H9 (cell line): ENCODE measurements at regions not wholly inside any gene's neighbourhood (a gene's known extent, or its start where the extent isn't known, plus 50 kb on each side); places are given as distances from the start of the nearest gene placed in this dataset.

Experiments
- DNase-seq: peaks from one replicate; pipeline ENCODE4 v3.0.0-alpha.2; 2017
- H2AFZ ChIP-seq: one replicate; pipeline ENCODE4 v1.6.1; 2013; ENCODE audit warnings: mild to moderate bottlenecking, low read length, control low read depth, moderate library complexity
- H2AK5ac ChIP-seq: 2 replicates; pipeline ENCODE4 v1.6.1; 2013; ENCODE audit warnings: low read length, control low read depth, mixed read lengths; ENCODE audit not compliant: insufficient read length
- H2BK120ac ChIP-seq: one replicate; pipeline ENCODE4 v1.6.1; 2013; ENCODE audit warnings: low read depth, mild to moderate bottlenecking, low read length, control low read depth, inconsistent platforms; ENCODE audit not compliant: poor library complexity, severe bottlenecking
- H2BK12ac ChIP-seq: 2 replicates; pipeline ENCODE4 v1.6.1; 2013; ENCODE audit warnings: low read length, control low read depth, mixed read lengths, low read depth; ENCODE audit not compliant: insufficient read length
- H2BK15ac ChIP-seq: 2 replicates; pipeline ENCODE4 v1.6.1; 2013; ENCODE audit warnings: low read depth, low read length, control low read depth
- H2BK20ac ChIP-seq: one replicate; pipeline ENCODE4 v1.6.1; 2013; ENCODE audit warnings: low read depth, mild to moderate bottlenecking, low read length, control low read depth, inconsistent platforms; ENCODE audit not compliant: poor library complexity, severe bottlenecking
- H2BK5ac ChIP-seq: 2 replicates; pipeline ENCODE4 v1.6.1; 2013; ENCODE audit warnings: low read length, control low read depth, mixed read lengths; ENCODE audit not compliant: insufficient read length
- H3K14ac ChIP-seq: 2 replicates; pipeline ENCODE4 v1.6.1; 2013; ENCODE audit warnings: low read length, control low read depth; ENCODE audit not compliant: insufficient read depth
- H3K18ac ChIP-seq: 2 replicates; pipeline ENCODE4 v1.6.1; 2013; ENCODE audit warnings: low read depth, mild to moderate bottlenecking, mixed read lengths, low read length, control low read depth; ENCODE audit not compliant: insufficient read length
- H3K23ac ChIP-seq: 2 replicates; pipeline ENCODE4 v1.6.1; 2013; ENCODE audit warnings: low read length, control low read depth, mixed read lengths, low read depth; ENCODE audit not compliant: insufficient read length
- H3K23me2 ChIP-seq: 2 replicates; pipeline ENCODE4 v1.6.1; 2013; ENCODE audit warnings: low read depth, mild to moderate bottlenecking, mixed read lengths, low read length, control low read depth; ENCODE audit not compliant: insufficient read length, poor library complexity, severe bottlenecking
- H3K27ac ChIP-seq: 2 replicates; pipeline ENCODE4 v1.5.1; 2013; ENCODE audit warnings: low read length, control low read depth, mixed read lengths, low read depth; ENCODE audit not compliant: insufficient read length
- H3K27me3 ChIP-seq: 2 replicates; pipeline ENCODE4 v1.6.1; 2013; ENCODE audit warnings: low read length, control low read depth, inconsistent platforms; ENCODE audit not compliant: insufficient read depth
- H3K4ac ChIP-seq: 2 replicates; pipeline ENCODE4 v1.6.1; 2013; ENCODE audit warnings: low read depth, mild to moderate bottlenecking, control low read depth, inconsistent platforms, low read length, moderate library complexity
- H3K4me1 ChIP-seq: 2 replicates; pipeline ENCODE4 v1.6.1; 2013; ENCODE audit warnings: low read length, control low read depth, inconsistent platforms; ENCODE audit not compliant: insufficient read depth
- H3K4me2 ChIP-seq: 2 replicates; pipeline ENCODE4 v1.6.1; 2013; ENCODE audit warnings: low read length, control low read depth, mixed read lengths; ENCODE audit not compliant: insufficient read length, insufficient read depth
- H3K56ac ChIP-seq: 2 replicates; pipeline ENCODE4 v1.6.1; 2013; ENCODE audit warnings: low read depth, mild to moderate bottlenecking, mixed read lengths, low read length, control low read depth; ENCODE audit not compliant: insufficient read length
- H3K79me1 ChIP-seq: 2 replicates; pipeline ENCODE4 v1.6.1; 2013; ENCODE audit warnings: low read depth, mild to moderate bottlenecking, moderate library complexity, low read length, control low read depth, inconsistent platforms; ENCODE audit not compliant: insufficient read depth, poor library complexity, severe bottlenecking
- H3K79me2 ChIP-seq: 2 replicates; pipeline ENCODE4 v1.6.1; 2013; ENCODE audit warnings: low read length, control low read depth, inconsistent platforms; ENCODE audit not compliant: insufficient read depth
- H3K9ac ChIP-seq: 2 replicates; pipeline ENCODE4 v1.6.1; 2013; ENCODE audit warnings: low read length, control low read depth, mixed read lengths; ENCODE audit not compliant: insufficient read length; ENCODE audit errors: extremely low read depth
- H3K9me3 ChIP-seq: one replicate; pipeline ENCODE4 v1.6.1; 2013; ENCODE audit warnings: low read depth, low read length, inconsistent platforms; ENCODE audit not compliant: control insufficient read depth
- H3T11ph ChIP-seq: one replicate; pipeline ENCODE4 v1.6.1; 2013; ENCODE audit warnings: mild to moderate bottlenecking, low read length, control low read depth, inconsistent platforms
- H4K20me1 ChIP-seq: one replicate; pipeline ENCODE4 v1.6.1; 2013; ENCODE audit not compliant: control insufficient read depth, insufficient read length, insufficient read depth
- H4K5ac ChIP-seq: 2 replicates; pipeline ENCODE4 v1.6.1; 2013; ENCODE audit warnings: low read depth, mild to moderate bottlenecking, mixed read lengths, low read length, control low read depth; ENCODE audit not compliant: insufficient read length
- H4K8ac ChIP-seq: replicated peaks from 2 replicates; pipeline ENCODE4 v1.6.1; 2013; ENCODE audit warnings: low read length, control low read depth, mixed read lengths, low read depth; ENCODE audit not compliant: insufficient read length
- H4K91ac ChIP-seq: 2 replicates; pipeline ENCODE4 v1.6.1; 2013; ENCODE audit warnings: low read depth, mild to moderate bottlenecking, moderate library complexity, mixed read lengths, low read length, control low read depth; ENCODE audit not compliant: insufficient read length
- H3K27ac Mint-ChIP-seq, 3 experiments: 2 replicates in 2 of 3; 3 replicates in 1 of 3; pipeline ENCODE4 v1.8.0; 2020 to 2021; ENCODE audit warnings: mixed read lengths in 3 of 3, mild to moderate bottlenecking in 1 of 3, moderate library complexity in 1 of 3
- H3K27me3 Mint-ChIP-seq: 2 replicates; pipeline ENCODE4 v1.8.0; 2021; ENCODE audit warnings: low read depth, mild to moderate bottlenecking, moderate library complexity, mixed read lengths
- H3K36me3 Mint-ChIP-seq, 3 experiments: 2 replicates in 2 of 3; 3 replicates in 1 of 3; pipeline ENCODE4 v1.8.0; 2020 to 2021; ENCODE audit warnings: low read depth in 3 of 3, mixed read lengths in 3 of 3; ENCODE audit not compliant: insufficient read depth in 1 of 3
- H3K4me1 Mint-ChIP-seq, 2 experiments: 2 replicates each; pipeline ENCODE4 v1.8.0; 2020; ENCODE audit warnings: mixed read lengths in 2 of 2
- H3K4me3 Mint-ChIP-seq, 2 experiments: 2 replicates in 1 of 2; 3 replicates in 1 of 2; pipeline ENCODE4 v1.8.0; 2020 to 2021; ENCODE audit warnings: mild to moderate bottlenecking in 2 of 2, mixed read lengths in 2 of 2, moderate library complexity in 1 of 2
- H3K9me3 Mint-ChIP-seq, 2 experiments: 2 replicates in 1 of 2; 3 replicates in 1 of 2; pipeline ENCODE4 v1.8.0; 2020; ENCODE audit warnings: mild to moderate bottlenecking in 2 of 2, mixed read lengths in 2 of 2, moderate library complexity in 1 of 2
- WGBS: extraction: QIAGEN DNeasy Blood & Tissue Kit; methylation state at CpG from one replicate; pipeline ENCODE4 v1.1.7; 2013; ENCODE audit warnings: missing lambda C conversion rate, low lambda C conversion rate, mixed read lengths; ENCODE audit not compliant: insufficient read length; ENCODE audit errors: extremely low coverage; 5-methylcytosine and 5-hydroxymethylcytosine counted together
- TF ChIP-seq, protein P1 (sequence below): fragments of 200-600 bp; sonication (generic); conservative IDR thresholded peaks from 3 replicates; pipeline ENCODE4 v1.8.0; 2021; ENCODE audit warnings: antibody characterized with exemption, mild to moderate bottlenecking

DNA sequence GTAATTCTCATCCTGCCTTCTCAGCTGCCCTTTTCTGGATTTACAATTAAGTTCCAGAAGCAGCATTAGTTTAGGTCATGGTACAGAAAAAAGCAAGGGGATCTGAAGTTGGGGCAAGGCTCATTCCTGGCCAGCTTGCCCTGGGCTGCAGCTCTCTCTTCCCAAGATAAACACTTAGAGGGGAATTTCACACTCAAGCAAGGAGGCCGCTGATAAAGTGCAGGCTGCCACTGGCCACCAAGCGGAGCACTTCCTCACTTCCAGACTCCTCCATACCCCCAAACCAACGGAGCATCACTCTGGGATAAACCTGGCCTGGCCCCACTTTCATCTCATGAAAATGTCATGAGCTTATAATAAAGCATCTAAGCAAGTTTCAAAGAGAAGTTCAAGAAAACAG is 445.5 kb upstream of the MKI67 start:
- Mint-ChIP-seq H3K36me3 (no peaks in the 10 kb centered on the region; a peak in 1 of 7 replicates), H3K27me3 (peaks cover 9% of the 10 kb centered on the region), H3K4me1 (peaks cover 19 to 30% of the 10 kb centered on the region in 2 experiments), H3K9me3 (no peaks in the 10 kb centered on the region; a peak in 1 of 5 replicates), H3K27ac (no peak overlapping the region; a peak in 1 of 7 replicates), H3K4me3 (no peak overlapping the region)
- no peaks in the 10 kb centered on the region for H3K27me3 ChIP-seq
- no peak overlapping the region for H2BK12ac ChIP-seq
- no peak overlapping the region for H4K5ac ChIP-seq
- H2BK120ac ChIP-seq = no peak overlapping the region
- H3K9me3 ChIP-seq = no peaks in the 10 kb centered on the region
- no peak for DNase-seq
- no peak overlapping the region for H3K9ac ChIP-seq
- no peak overlapping the region for H3T11ph ChIP-seq
- no peaks in the 10 kb centered on the region for H3K79me1 ChIP-seq
- WGBS = no CpG with 5 or more reads among the region's 3 CpGs
- no peak overlapping the region for H2AK5ac ChIP-seq
- H2BK15ac ChIP-seq = no peak overlapping the region
- H2BK20ac ChIP-seq = no peak overlapping the region
- H3K4ac ChIP-seq = no peak overlapping the region
- TF ChIP-seq, protein P1, sequence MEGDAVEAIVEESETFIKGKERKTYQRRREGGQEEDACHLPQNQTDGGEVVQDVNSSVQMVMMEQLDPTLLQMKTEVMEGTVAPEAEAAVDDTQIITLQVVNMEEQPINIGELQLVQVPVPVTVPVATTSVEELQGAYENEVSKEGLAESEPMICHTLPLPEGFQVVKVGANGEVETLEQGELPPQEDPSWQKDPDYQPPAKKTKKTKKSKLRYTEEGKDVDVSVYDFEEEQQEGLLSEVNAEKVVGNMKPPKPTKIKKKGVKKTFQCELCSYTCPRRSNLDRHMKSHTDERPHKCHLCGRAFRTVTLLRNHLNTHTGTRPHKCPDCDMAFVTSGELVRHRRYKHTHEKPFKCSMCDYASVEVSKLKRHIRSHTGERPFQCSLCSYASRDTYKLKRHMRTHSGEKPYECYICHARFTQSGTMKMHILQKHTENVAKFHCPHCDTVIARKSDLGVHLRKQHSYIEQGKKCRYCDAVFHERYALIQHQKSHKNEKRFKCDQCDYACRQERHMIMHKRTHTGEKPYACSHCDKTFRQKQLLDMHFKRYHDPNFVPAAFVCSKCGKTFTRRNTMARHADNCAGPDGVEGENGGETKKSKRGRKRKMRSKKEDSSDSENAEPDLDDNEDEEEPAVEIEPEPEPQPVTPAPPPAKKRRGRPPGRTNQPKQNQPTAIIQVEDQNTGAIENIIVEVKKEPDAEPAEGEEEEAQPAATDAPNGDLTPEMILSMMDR = peak; percentile 54
- no peak overlapping the region for H4K91ac ChIP-seq
- H2AFZ ChIP-seq = no peak overlapping the region
- H3K27ac ChIP-seq = no peak overlapping the region
- no peaks in the 10 kb centered on the region for H3K79me2 ChIP-seq
- H4K20me1 ChIP-seq = no peaks in the 10 kb centered on the region
- H3K23ac ChIP-seq = no peak overlapping the region
- H3K23me2 ChIP-seq = no peaks in the 10 kb centered on the region
- no peak overlapping the region for H4K8ac ChIP-seq
- no peak overlapping the region for H3K14ac ChIP-seq
- H3K18ac ChIP-seq = no peak overlapping the region
- H3K4me2 ChIP-seq = no peak overlapping the region
- H2BK5ac ChIP-seq = no peak overlapping the region
- no peaks in the 10 kb centered on the region for H3K4me1 ChIP-seq
- H3K56ac ChIP-seq = no peak overlapping the region
